NCI-H1092 treated with DMSO at 0.1 percent for 48 hours (cell line): ENCODE measurements at regions not wholly inside any gene's neighbourhood (a gene's known extent, or its start where the extent isn't known, plus 50 kb on each side); places are given as distances from the start of the nearest gene placed in this dataset.
A peak's percentile ranks its signal among the peaks of the same experiment; 100 is the strongest.

Experiments
- DNase-seq: peaks from one replicate; lab custom pipeline; 2025; lab: John Stamatoyannopoulos, UW

GRCh38 chr1:30048905-30049304 is 674.5 kb downstream of the MATN1 start:
- DNase-seq, result no peak

GRCh38 chr1:30047576-30047975 is 675.8 kb downstream of the MATN1 start:
- DNase-seq, result no peak

GRCh38 chr1:30046751-30047150 is 676.6 kb downstream of the MATN1 start:
- DNase-seq, result no peak

GRCh38 chr1:30045304-30046090 is 677.9 kb downstream of the MATN1 start:
- no peak for DNase-seq

GRCh38 chr1:30044656-30045144 is 678.7 kb downstream of the MATN1 start:
- DNase-seq, result no peak

- no peak for DNase-seq
Observed at GRCh38 chr1:30043731-30044408, 679.5 kb downstream of the MATN1 start.

GRCh38 chr1:30043256-30043655 is 680.1 kb downstream of the MATN1 start:
- no peak for DNase-seq

GRCh38 chr1:30042438-30043147 is 680.8 kb downstream of the MATN1 start:
- DNase-seq, result no peak

GRCh38 chr1:30041741-30042437 is 681.5 kb downstream of the MATN1 start:
- no peak for DNase-seq

GRCh38 chr1:30040081-30041019 is 683.0 kb downstream of the MATN1 start:
- no peak for DNase-seq

- no peak for DNase-seq
Observed at GRCh38 chr1:30039354-30040080, 683.9 kb downstream of the MATN1 start.

- DNase-seq, result no peak
Observed at GRCh38 chr1:30038134-30039025, 685.0 kb downstream of the MATN1 start.

- DNase-seq, result no peak
Observed at GRCh38 chr1:30037251-30038118, 685.9 kb downstream of the MATN1 start.

- no peak for DNase-seq
Observed at GRCh38 chr1:30036666-30037065, 686.7 kb downstream of the MATN1 start.

GRCh38 chr1:30036229-30036547 is 687.2 kb downstream of the MATN1 start:
- DNase-seq, result no peak

GRCh38 chr1:30035522-30036228 is 687.7 kb downstream of the MATN1 start:
- no peak for DNase-seq

GRCh38 chr1:30034627-30035521 is 688.5 kb downstream of the MATN1 start:
- peak; percentile 20 for DNase-seq
